MCF 10A (cell line): ENCODE measurements at regions not wholly inside any gene's neighbourhood (a gene's known extent, or its start where the extent isn't known, plus 50 kb on each side); places are given as distances from the start of the nearest gene placed in this dataset.
A peak's percentile ranks its signal among the peaks of the same experiment; 100 is the strongest.

Experiments
- BruUV-seq: library from RNA; stranded (reverse); fragments of 400-500 nt; replicated peaks from 2 replicates; lab custom pipeline; 2021; lab: Mats Ljungman, UMichigan
- CTCF ChIA-PET: fragments of 300-600 bp; sonication (Branson Sonifier 250); formaldehyde crosslinking; extraction: SDS; loops from one replicate; lab custom pipeline; 2021; ENCODE audit warnings: antibody characterized with exemption, inconsistent platforms; lab: Yijun Ruan, JAX
- POLR2A ChIA-PET: fragments of 300-600, 350-650 bp; sonication (Branson Sonifier 250); formaldehyde crosslinking; extraction: SDS; loops from one replicate; lab custom pipeline; 2020; ENCODE audit warnings: antibody characterized with exemption, inconsistent platforms; lab: Yijun Ruan, JAX
- DNase-seq: peaks from one replicate; pipeline ENCODE4 v3.0.0-alpha.2; 2018; ENCODE audit not compliant: unreplicated experiment
- H3K27ac Mint-ChIP-seq: one replicate; pipeline ENCODE4 v1.8.0; 2022; ENCODE audit warnings: mild to moderate bottlenecking, low read depth, mixed read lengths; ENCODE audit not compliant: unreplicated experiment
- H3K27me3 Mint-ChIP-seq: one replicate; pipeline ENCODE4 v1.8.0; 2022; ENCODE audit warnings: mixed read lengths; ENCODE audit not compliant: insufficient read depth, unreplicated experiment
- H3K36me3 Mint-ChIP-seq: one replicate; pipeline ENCODE4 v1.8.0; 2022; ENCODE audit warnings: mild to moderate bottlenecking, moderate library complexity, mixed read lengths; ENCODE audit not compliant: insufficient read depth, unreplicated experiment
- H3K4me1 Mint-ChIP-seq: one replicate; pipeline ENCODE4 v1.8.0; 2022; ENCODE audit warnings: mixed read lengths; ENCODE audit not compliant: insufficient read depth, unreplicated experiment
- H3K4me3 Mint-ChIP-seq: one replicate; pipeline ENCODE4 v1.8.0; 2022; ENCODE audit warnings: mild to moderate bottlenecking, moderate library complexity, mixed read lengths; ENCODE audit not compliant: unreplicated experiment
- H3K9me3 Mint-ChIP-seq: one replicate; pipeline ENCODE4 v1.8.0; 2022; ENCODE audit warnings: mixed read lengths; ENCODE audit not compliant: unreplicated experiment
- CTCF ChIP-seq: fragments of 200-600 bp; IDR thresholded peaks from one replicate; pipeline ENCODE4 v1.8.0; 2022; ENCODE audit warnings: antibody characterized with exemption, mild to moderate bottlenecking; ENCODE audit not compliant: unreplicated experiment
- intact Hi-C: fragments of 100-400 bp; cut with micrococcal nuclease; formaldehyde crosslinking; loops from 2 replicates; pipeline ENCODE4 v1.14.1; 2022

GRCh38 chr5:161042443-161042842 is 190.4 kb upstream of the ATP10B start:
- ChIA-PET CTCF (no interaction called here), POLR2A (no interaction called here)
- H3K27ac Mint-ChIP-seq = no peak overlapping the region
- intact Hi-C loops = no loop called here
- H3K9me3 Mint-ChIP-seq = no peaks in the 10 kb centered on the region
- TF ChIP-seq CTCF = no peak
- no peaks in the 10 kb centered on the region for H3K36me3 Mint-ChIP-seq
- H3K4me1 Mint-ChIP-seq = no peaks in the 10 kb centered on the region
- BruUV-seq = no TSS peak
- no peaks in the 10 kb centered on the region for H3K27me3 Mint-ChIP-seq
- no peak overlapping the region for H3K4me3 Mint-ChIP-seq
- DNase-seq = no peak

- no peaks in the 10 kb centered on the region for H3K9me3 Mint-ChIP-seq
- ChIA-PET POLR2A (interaction anchor here (1.1 kb wide), 1 partner anchor 14 kb away, joined by 4 read pairs; no protein-coding TSS in a partner anchor), CTCF (interaction anchor here (0.6 to 1.7 kb wide), 5 partner anchors 13 to 531 kb away, joined by 3 to 4 read pairs (median 3); no protein-coding TSS in a partner anchor)
- intact Hi-C loops = no loop called here
- no peaks in the 10 kb centered on the region for H3K27me3 Mint-ChIP-seq
- H3K36me3 Mint-ChIP-seq = no peaks in the 10 kb centered on the region
- BruUV-seq = no TSS peak
- no peak for DNase-seq
- H3K4me1 Mint-ChIP-seq = peaks cover 6% of the 10 kb centered on the region
- no peak overlapping the region for H3K4me3 Mint-ChIP-seq
- TF ChIP-seq CTCF = no peak
- no peak overlapping the region for H3K27ac Mint-ChIP-seq
These were observed 188.8 kb upstream of the ATP10B start for GRCh38 chr5:161040818-161041217.

- POLR2A ChIA-PET = no interaction called here
- H3K4me3 Mint-ChIP-seq = no peak overlapping the region
- no TSS peak for BruUV-seq
- intact Hi-C loops = no loop called here
- no peaks in the 10 kb centered on the region for H3K9me3 Mint-ChIP-seq
- TF ChIP-seq CTCF = no peak
- DNase-seq = peak; percentile 20
- H3K36me3 Mint-ChIP-seq = no peaks in the 10 kb centered on the region
- no peaks in the 10 kb centered on the region for H3K27me3 Mint-ChIP-seq
- CTCF ChIA-PET = interaction anchor here (0.6 to 1.1 kb wide), 3 partner anchors 10 to 1204 kb away, joined by 3 to 4 read pairs (median 3); no protein-coding TSS in a partner anchor
- no peak overlapping the region for H3K27ac Mint-ChIP-seq
- peaks cover 6% of the 10 kb centered on the region for H3K4me1 Mint-ChIP-seq
These were observed 184.3 kb upstream of the ATP10B start for GRCh38 chr5:161036296-161036695.

GRCh38 chr5:161034451-161034850 is 182.4 kb upstream of the ATP10B start:
- peak; percentile 23 for DNase-seq
- H3K27me3 Mint-ChIP-seq = no peaks in the 10 kb centered on the region
- no peak overlapping the region for H3K27ac Mint-ChIP-seq
- no TSS peak for BruUV-seq
- H3K36me3 Mint-ChIP-seq = no peaks in the 10 kb centered on the region
- H3K4me3 Mint-ChIP-seq = no peak overlapping the region
- no peak for TF ChIP-seq CTCF
- CTCF ChIA-PET = interaction anchor here (0.6 to 0.8 kb wide), 2 partner anchors 9 to 721 kb away, joined by 3 read pairs; no protein-coding TSS in a partner anchor
- H3K4me1 Mint-ChIP-seq = peaks cover 6% of the 10 kb centered on the region
- H3K9me3 Mint-ChIP-seq = peaks cover 3% of the 10 kb centered on the region
- intact Hi-C loops = no loop called here
- POLR2A ChIA-PET = interaction anchor here (0.7 to 1.2 kb wide), 3 partner anchors 9 to 35 kb away, joined by 3 to 5 read pairs (median 4); no protein-coding TSS in a partner anchor
